Panc1 (cell line): ENCODE measurements at regions not wholly inside any gene's neighbourhood (a gene's known extent, or its start where the extent isn't known, plus 50 kb on each side); places are given as distances from the start of the nearest gene placed in this dataset.

Experiments used
- ATAC-seq: fragments of 200-7000 bp; cut with Tn5 transposase; 2 replicates; pipeline ENCODE4 v1.9.1; 2020; ENCODE audit warnings: mild to moderate bottlenecking, moderate library complexity
- BruUV-seq: library from RNA; stranded (reverse); fragments of 400-500 nt; replicated peaks from 2 replicates; lab custom pipeline; 2021; lab: Mats Ljungman, UMichigan
- CTCF ChIA-PET: fragments of 300-600 bp; sonication (Branson Sonifier 250); formaldehyde crosslinking; loops from one replicate; lab custom pipeline; 2022; ENCODE audit warnings: antibody characterized with exemption; lab: Charles Lee
- POLR2A ChIA-PET: fragments of 300-600 bp; sonication (Branson Sonifier 250); formaldehyde crosslinking; loops from one replicate; lab custom pipeline; 2022; ENCODE audit warnings: antibody characterized with exemption; lab: Charles Lee
- DNase-seq: peaks from one replicate; pipeline ENCODE4 v3.0.0-alpha.2; 2010; ENCODE audit warnings: low read depth, low spot score
- H3K27ac ChIP-seq: 2 replicates; pipeline ENCODE4 v1.5.1; 2011; ENCODE audit warnings: mild to moderate bottlenecking, low read length, inconsistent platforms
- H3K27me3 ChIP-seq: fragments of 200-500 bp; sonication (Bioruptor generic); 2 replicates; pipeline ENCODE4 v1.6.0; 2014; ENCODE audit warnings: low read length, inconsistent platforms; ENCODE audit not compliant: control insufficient read depth, insufficient read depth
- H3K36me3 ChIP-seq: fragments of 200-500 bp; sonication (Bioruptor generic); 2 replicates; pipeline ENCODE4 v1.5.1; 2014; ENCODE audit warnings: inconsistent platforms, mild to moderate bottlenecking, low read length, moderate library complexity; ENCODE audit not compliant: control insufficient read depth, insufficient read depth
- H3K4me1 ChIP-seq: 2 replicates; pipeline ENCODE4 v1.5.1; 2011; ENCODE audit warnings: inconsistent platforms, mild to moderate bottlenecking, low read length, moderate library complexity; ENCODE audit not compliant: control insufficient read depth, insufficient read depth
- H3K4me3 ChIP-seq, 2 experiments: 2 replicates each; pipeline ENCODE4 v1.5.1; 2011 to 2012; ENCODE audit warnings: low read depth in 2 of 2, low read length in 2 of 2, mild to moderate bottlenecking in 2 of 2, inconsistent platforms in 1 of 2, moderate library complexity in 1 of 2
- H3K9me3 ChIP-seq: fragments of 200-500 bp; sonication (Bioruptor generic); 2 replicates; pipeline ENCODE4 v1.5.1; 2014; ENCODE audit warnings: low read depth, mild to moderate bottlenecking, inconsistent platforms, low read length, moderate library complexity; ENCODE audit not compliant: control insufficient read depth, insufficient read depth
- POLR2AphosphoS5 ChIP-seq: IDR thresholded peaks from 2 replicates; pipeline ENCODE4 v1.6.1; 2012; ENCODE audit warnings: mild to moderate bottlenecking, low read depth, low read length, moderate library complexity
- SIN3A ChIP-seq: IDR thresholded peaks from 2 replicates; pipeline ENCODE4 v1.6.1; 2012; ENCODE audit warnings: low read depth, mild to moderate bottlenecking, low read length, moderate library complexity, borderline replicate concordance; ENCODE audit not compliant: insufficient read depth
- TCF7L2 ChIP-seq: IDR thresholded peaks from 2 replicates; pipeline ENCODE4 v1.6.1; 2011; ENCODE audit warnings: mild to moderate bottlenecking, low read depth, low read length, inconsistent platforms
- in situ Hi-C: cut with HindIII; loops from 2 replicates; pipeline ENCODE4 v1.10.0; 2016; ENCODE audit warnings: low sequenced_read_pairs, low pct_unique_long_range_greater_than_20kb
- intact Hi-C: fragments of 100-400 bp; cut with micrococcal nuclease; formaldehyde crosslinking; loops from one replicate; pipeline ENCODE4 v1.10.0; 2022; ENCODE audit not compliant: unreplicated experiment
- TF ChIP-seq, protein P1 (sequence below), 2 experiments: IDR thresholded peaks; 2 replicates each; pipeline ENCODE4 v1.6.1; 2011 to 2012; ENCODE audit warnings: low read depth in 2 of 2, control low read depth in 1 of 2, low read length in 1 of 2, mild to moderate bottlenecking in 1 of 2, moderate library complexity in 1 of 2; ENCODE audit not compliant: insufficient read depth in 1 of 2
- TF ChIP-seq, protein P2 (sequence below): fragments of 450-650 bp; IDR thresholded peaks from 2 replicates; pipeline ENCODE4 v1.5.1; 2017; ENCODE audit warnings: mild to moderate bottlenecking

DNA sequence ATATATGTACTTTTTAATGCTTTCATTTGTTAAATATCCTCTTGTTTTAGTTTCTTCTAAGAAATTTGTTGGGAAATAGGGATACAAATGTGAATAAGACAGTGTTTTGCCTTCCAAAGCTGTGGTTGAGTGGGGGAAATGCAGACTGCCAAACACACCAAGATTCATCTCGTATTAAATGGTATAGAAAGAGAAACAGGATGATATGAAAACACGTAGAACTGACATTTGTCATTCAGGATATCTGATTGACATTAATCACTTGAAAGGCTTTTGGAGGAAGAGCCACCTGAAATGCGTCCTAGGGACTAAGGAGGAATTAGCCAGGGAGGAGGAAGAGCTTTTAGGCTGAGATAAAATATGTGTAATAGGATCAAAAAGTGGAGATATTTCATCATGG is 287.4 kb upstream of the SEMA3C start:
- Histone ChIP-seq H3K27ac (no peak overlapping the region), H3K4me1 (no peaks in the 10 kb centered on the region), H3K4me3 (no peak overlapping the region), H3K27me3 (no peaks in the 10 kb centered on the region), H3K36me3 (no peaks in the 10 kb centered on the region), H3K9me3 (no peaks in the 10 kb centered on the region)
- intact Hi-C loops (no loop called here), in situ Hi-C loops (no loop called here)
- ChIA-PET POLR2A (interaction anchor here (0.6 kb wide), 1 partner anchor 296 kb away, joined by 7 read pairs; no protein-coding TSS in a partner anchor), CTCF (no interaction called here)
- no peak for ATAC-seq
- BruUV-seq, result no TSS peak
- TF ChIP-seq, protein P1, sequence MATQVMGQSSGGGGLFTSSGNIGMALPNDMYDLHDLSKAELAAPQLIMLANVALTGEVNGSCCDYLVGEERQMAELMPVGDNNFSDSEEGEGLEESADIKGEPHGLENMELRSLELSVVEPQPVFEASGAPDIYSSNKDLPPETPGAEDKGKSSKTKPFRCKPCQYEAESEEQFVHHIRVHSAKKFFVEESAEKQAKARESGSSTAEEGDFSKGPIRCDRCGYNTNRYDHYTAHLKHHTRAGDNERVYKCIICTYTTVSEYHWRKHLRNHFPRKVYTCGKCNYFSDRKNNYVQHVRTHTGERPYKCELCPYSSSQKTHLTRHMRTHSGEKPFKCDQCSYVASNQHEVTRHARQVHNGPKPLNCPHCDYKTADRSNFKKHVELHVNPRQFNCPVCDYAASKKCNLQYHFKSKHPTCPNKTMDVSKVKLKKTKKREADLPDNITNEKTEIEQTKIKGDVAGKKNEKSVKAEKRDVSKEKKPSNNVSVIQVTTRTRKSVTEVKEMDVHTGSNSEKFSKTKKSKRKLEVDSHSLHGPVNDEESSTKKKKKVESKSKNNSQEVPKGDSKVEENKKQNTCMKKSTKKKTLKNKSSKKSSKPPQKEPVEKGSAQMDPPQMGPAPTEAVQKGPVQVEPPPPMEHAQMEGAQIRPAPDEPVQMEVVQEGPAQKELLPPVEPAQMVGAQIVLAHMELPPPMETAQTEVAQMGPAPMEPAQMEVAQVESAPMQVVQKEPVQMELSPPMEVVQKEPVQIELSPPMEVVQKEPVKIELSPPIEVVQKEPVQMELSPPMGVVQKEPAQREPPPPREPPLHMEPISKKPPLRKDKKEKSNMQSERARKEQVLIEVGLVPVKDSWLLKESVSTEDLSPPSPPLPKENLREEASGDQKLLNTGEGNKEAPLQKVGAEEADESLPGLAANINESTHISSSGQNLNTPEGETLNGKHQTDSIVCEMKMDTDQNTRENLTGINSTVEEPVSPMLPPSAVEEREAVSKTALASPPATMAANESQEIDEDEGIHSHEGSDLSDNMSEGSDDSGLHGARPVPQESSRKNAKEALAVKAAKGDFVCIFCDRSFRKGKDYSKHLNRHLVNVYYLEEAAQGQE (IDR thresholded peaks at IDR 0.05; ENCODE audit: insufficient read depth in 1 of 2, low read depth in 2 of 2, low read length in 1 of 2), result no peak
- TF ChIP-seq POLR2AphosphoS5 (no peak), SIN3A (no peak), TCF7L2 (no peak)
- TF ChIP-seq, protein P2, sequence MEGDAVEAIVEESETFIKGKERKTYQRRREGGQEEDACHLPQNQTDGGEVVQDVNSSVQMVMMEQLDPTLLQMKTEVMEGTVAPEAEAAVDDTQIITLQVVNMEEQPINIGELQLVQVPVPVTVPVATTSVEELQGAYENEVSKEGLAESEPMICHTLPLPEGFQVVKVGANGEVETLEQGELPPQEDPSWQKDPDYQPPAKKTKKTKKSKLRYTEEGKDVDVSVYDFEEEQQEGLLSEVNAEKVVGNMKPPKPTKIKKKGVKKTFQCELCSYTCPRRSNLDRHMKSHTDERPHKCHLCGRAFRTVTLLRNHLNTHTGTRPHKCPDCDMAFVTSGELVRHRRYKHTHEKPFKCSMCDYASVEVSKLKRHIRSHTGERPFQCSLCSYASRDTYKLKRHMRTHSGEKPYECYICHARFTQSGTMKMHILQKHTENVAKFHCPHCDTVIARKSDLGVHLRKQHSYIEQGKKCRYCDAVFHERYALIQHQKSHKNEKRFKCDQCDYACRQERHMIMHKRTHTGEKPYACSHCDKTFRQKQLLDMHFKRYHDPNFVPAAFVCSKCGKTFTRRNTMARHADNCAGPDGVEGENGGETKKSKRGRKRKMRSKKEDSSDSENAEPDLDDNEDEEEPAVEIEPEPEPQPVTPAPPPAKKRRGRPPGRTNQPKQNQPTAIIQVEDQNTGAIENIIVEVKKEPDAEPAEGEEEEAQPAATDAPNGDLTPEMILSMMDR, result no peak
- DNase-seq, result no peak

DNA sequence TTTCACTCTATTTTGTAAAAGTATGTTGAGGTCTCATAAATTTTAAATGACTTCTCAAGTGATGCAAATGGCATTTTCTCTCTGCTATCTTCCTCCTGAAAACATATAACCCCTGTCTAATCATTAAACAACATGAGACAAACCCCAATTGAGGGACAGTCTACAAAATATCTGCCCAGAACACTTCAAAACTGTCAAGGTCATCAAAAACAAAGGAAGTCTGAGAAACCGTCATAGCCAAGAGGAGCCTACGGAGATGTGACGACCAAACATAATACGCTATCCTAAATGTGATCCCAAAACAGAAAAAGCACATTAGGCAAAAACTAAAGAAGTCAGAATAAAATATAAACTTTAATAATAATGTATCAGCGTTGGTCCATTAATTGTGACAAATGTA is 282.3 kb upstream of the SEMA3C start:
- no TSS peak for BruUV-seq
- in situ Hi-C loops, result no loop called here
- CTCF ChIA-PET, result no interaction called here

More for the DNA sequence above, 282.3 kb upstream of the SEMA3C start:
- peaks cover 12% of the 10 kb centered on the region; the same call in 1 of the 2 replicates for H3K9me3 ChIP-seq
- POLR2A ChIA-PET, result no interaction called here
- H3K4me3 ChIP-seq, result no peak overlapping the region
- no peaks in the 10 kb centered on the region for H3K4me1 ChIP-seq
- no peaks in the 10 kb centered on the region for H3K36me3 ChIP-seq
- TF ChIP-seq TCF7L2, result no peak
- TF ChIP-seq, protein P1 (IDR thresholded peaks at IDR 0.05; ENCODE audit: insufficient read depth in 1 of 2, low read depth in 2 of 2, low read length in 1 of 2), result no peak
- TF ChIP-seq POLR2AphosphoS5, result no peak
- TF ChIP-seq SIN3A, result no peak
- TF ChIP-seq, protein P2, result no peak
- no peak for ATAC-seq
- H3K27me3 ChIP-seq, result no peaks in the 10 kb centered on the region
- DNase-seq, result no peak
- no peak overlapping the region for H3K27ac ChIP-seq
- intact Hi-C loops, result no loop called here
